Type B pancreatic cell (in vitro differentiated cells): ENCODE measurements at regions not wholly inside any gene's neighbourhood (a gene's known extent, or its start where the extent isn't known, plus 50 kb on each side); places are given as distances from the start of the nearest gene placed in this dataset.

ENCODE experiments used
- DNase-seq: peaks from one replicate; pipeline ENCODE4 v3.0.0; 2021; ENCODE audit warnings: mixed read lengths; ENCODE audit not compliant: unreplicated experiment; ENCODE audit errors: extremely low spot score
- H3K27ac Mint-ChIP-seq: 2 replicates; pipeline ENCODE4 v1.8.0; 2021; ENCODE audit warnings: mild to moderate bottlenecking, mixed read lengths
- H3K27me3 Mint-ChIP-seq: 2 replicates; pipeline ENCODE4 v1.8.0; 2021; ENCODE audit warnings: mixed read lengths
- H3K36me3 Mint-ChIP-seq: 2 replicates; pipeline ENCODE4 v1.8.0; 2021; ENCODE audit warnings: mixed read lengths
- H3K4me1 Mint-ChIP-seq: one replicate; pipeline ENCODE4 v1.8.0; 2021; ENCODE audit warnings: mixed read lengths; ENCODE audit not compliant: unreplicated experiment
- H3K4me3 Mint-ChIP-seq: 2 replicates; pipeline ENCODE4 v1.8.0; 2021; ENCODE audit warnings: mild to moderate bottlenecking, mixed read lengths
- H3K9me3 Mint-ChIP-seq: 2 replicates; pipeline ENCODE4 v1.8.0; 2021; ENCODE audit warnings: mixed read lengths
- CTCF ChIP-seq: fragments of 200-600 bp; sonication (generic); conservative IDR thresholded peaks from 2 replicates; pipeline ENCODE4 v1.5.0; 2021; ENCODE audit warnings: antibody characterized with exemption, mild to moderate bottlenecking

GRCh38 chr18:40546875-40547274, 1408.2 kb upstream of the PIK3C3 start:
- no peak for TF ChIP-seq CTCF
- Mint-ChIP-seq H3K27ac (no peak overlapping the region), H3K4me3 (no peak overlapping the region), H3K36me3 (no peaks in the 10 kb centered on the region), H3K4me1 (no peaks in the 10 kb centered on the region), H3K9me3 (no peaks in the 10 kb centered on the region), H3K27me3 (no peaks in the 10 kb centered on the region)
- DNase-seq = no peak

- no peaks in the 10 kb centered on the region for H3K36me3 Mint-ChIP-seq
- no peak for TF ChIP-seq CTCF
- H3K4me3 Mint-ChIP-seq = no peak overlapping the region
- no peaks in the 10 kb centered on the region for H3K4me1 Mint-ChIP-seq
- no peak overlapping the region for H3K27ac Mint-ChIP-seq
- no peaks in the 10 kb centered on the region for H3K27me3 Mint-ChIP-seq
- H3K9me3 Mint-ChIP-seq = no peaks in the 10 kb centered on the region
- no peak for DNase-seq
These were observed 1420.3 kb upstream of the PIK3C3 start for GRCh38 chr18:40534723-40535122.

DNA sequence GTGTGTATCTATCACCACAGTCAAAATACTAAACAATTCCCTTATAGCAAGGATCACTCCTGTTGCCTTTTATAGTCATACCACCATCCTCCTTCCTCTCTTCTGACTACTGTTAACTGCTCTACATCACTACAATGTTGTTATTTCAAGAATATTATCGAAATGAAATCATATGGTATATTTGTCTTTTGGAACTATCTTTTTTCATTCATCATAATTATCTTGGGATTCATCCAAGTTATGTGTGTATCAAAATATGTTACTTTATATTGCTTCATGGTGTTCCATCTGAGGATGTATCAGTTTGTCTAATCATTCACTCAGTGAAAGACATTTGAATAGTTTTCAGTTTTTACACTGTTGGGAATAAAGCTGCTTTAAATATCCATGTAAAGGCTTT, 1423.0 kb upstream of the PIK3C3 start:
- DNase-seq = no peak
- Mint-ChIP-seq H3K36me3 (no peaks in the 10 kb centered on the region), H3K27me3 (no peaks in the 10 kb centered on the region), H3K27ac (no peak overlapping the region), H3K4me3 (no peak overlapping the region), H3K9me3 (no peaks in the 10 kb centered on the region), H3K4me1 (no peaks in the 10 kb centered on the region)
- TF ChIP-seq CTCF = no peak

- Mint-ChIP-seq H3K36me3 (no peaks in the 10 kb centered on the region), H3K9me3 (no peaks in the 10 kb centered on the region), H3K4me1 (no peaks in the 10 kb centered on the region), H3K27ac (no peak overlapping the region), H3K27me3 (no peaks in the 10 kb centered on the region), H3K4me3 (no peak overlapping the region)
- no peak for TF ChIP-seq CTCF
- no peak for DNase-seq
These were observed 1424.0 kb upstream of the PIK3C3 start for GRCh38 chr18:40531051-40531450.

DNA sequence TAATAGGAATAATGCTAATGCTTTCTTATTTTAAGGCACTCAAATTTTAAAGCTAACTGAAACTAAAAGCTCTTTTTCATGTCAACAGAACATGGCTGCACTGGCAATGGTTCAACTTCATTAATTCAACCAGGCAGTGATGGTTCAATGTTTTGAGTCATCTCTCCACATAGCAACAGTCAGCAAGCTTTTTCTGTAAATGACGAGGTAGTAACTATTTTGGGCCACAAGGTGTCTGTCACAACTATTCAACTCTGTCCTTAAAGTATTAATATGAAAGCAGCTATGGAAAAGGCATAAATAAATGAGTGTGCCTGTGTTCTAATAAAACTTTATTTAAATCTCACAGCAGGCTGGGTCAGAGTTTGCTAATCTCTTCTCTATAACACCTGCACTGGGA, 1425.6 kb upstream of the PIK3C3 start:
- peak; percentile 45 for TF ChIP-seq CTCF
- Mint-ChIP-seq H3K4me1 (no peaks in the 10 kb centered on the region), H3K36me3 (no peaks in the 10 kb centered on the region), H3K9me3 (no peaks in the 10 kb centered on the region), H3K27me3 (no peaks in the 10 kb centered on the region), H3K27ac (no peak overlapping the region), H3K4me3 (no peak overlapping the region)
- DNase-seq = no peak

- no peak overlapping the region for H3K27ac Mint-ChIP-seq
- H3K4me3 Mint-ChIP-seq = no peak overlapping the region
- TF ChIP-seq CTCF = no peak
- DNase-seq = no peak
- H3K27me3 Mint-ChIP-seq = no peaks in the 10 kb centered on the region
- H3K4me1 Mint-ChIP-seq = no peaks in the 10 kb centered on the region
- H3K36me3 Mint-ChIP-seq = no peaks in the 10 kb centered on the region
- no peaks in the 10 kb centered on the region for H3K9me3 Mint-ChIP-seq
These were observed 1430.2 kb upstream of the PIK3C3 start for GRCh38 chr18:40524881-40525280.
